C4-2B (cell line): ENCODE measurements at regions not wholly inside any gene's neighbourhood (a gene's known extent, or its start where the extent isn't known, plus 50 kb on each side); places are given as distances from the start of the nearest gene placed in this dataset.

Experiments
- ZFX ChIP-seq: fragments of 450-650 bp; IDR thresholded peaks from 2 replicates; pipeline ENCODE4 v1.6.1; 2017
- TF ChIP-seq, protein P1 (sequence below): fragments of 450-650 bp; conservative IDR thresholded peaks from 2 replicates; pipeline ENCODE4 v1.5.1; 2017; ENCODE audit warnings: mild to moderate bottlenecking

DNA sequence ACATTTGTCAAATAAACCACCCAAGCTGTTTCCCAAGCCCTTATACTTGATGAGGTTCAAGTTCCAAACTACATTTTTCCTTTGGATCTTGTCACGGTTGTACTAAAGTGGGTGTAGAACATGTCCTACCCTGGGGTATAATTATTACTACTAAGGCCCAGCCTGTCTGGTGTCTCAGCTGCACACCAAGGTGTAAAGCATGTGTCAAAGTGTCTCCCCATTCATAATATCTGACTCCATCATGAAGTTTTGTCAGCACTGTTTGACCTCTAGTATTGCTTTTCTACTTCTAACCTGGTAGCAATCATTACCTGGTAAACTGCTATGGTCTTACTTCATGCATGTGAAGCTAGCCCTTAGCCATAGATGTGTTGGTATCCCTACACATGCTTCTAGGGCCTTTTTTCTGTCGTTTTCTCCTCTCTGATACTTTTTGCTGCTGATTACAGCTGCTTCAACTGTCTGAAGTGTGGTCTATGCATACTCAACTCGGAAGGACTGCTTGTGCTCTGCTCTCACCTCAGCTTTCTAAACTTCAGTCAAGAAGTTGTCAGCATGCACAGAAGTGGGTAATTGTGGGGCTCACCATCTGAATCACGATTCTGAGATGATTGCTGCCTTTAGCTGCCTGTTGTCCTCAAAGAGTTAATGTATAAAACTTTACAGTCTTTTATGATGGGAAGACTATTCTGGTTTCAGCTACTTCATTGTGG, 445.7 kb upstream of the TRIB2 start:
- TF ChIP-seq, protein P1, sequence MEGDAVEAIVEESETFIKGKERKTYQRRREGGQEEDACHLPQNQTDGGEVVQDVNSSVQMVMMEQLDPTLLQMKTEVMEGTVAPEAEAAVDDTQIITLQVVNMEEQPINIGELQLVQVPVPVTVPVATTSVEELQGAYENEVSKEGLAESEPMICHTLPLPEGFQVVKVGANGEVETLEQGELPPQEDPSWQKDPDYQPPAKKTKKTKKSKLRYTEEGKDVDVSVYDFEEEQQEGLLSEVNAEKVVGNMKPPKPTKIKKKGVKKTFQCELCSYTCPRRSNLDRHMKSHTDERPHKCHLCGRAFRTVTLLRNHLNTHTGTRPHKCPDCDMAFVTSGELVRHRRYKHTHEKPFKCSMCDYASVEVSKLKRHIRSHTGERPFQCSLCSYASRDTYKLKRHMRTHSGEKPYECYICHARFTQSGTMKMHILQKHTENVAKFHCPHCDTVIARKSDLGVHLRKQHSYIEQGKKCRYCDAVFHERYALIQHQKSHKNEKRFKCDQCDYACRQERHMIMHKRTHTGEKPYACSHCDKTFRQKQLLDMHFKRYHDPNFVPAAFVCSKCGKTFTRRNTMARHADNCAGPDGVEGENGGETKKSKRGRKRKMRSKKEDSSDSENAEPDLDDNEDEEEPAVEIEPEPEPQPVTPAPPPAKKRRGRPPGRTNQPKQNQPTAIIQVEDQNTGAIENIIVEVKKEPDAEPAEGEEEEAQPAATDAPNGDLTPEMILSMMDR: no peak
- TF ChIP-seq ZFX: no peak
